LNCaP clone FGC (cell line): ENCODE measurements at regions not wholly inside any gene's neighbourhood (a gene's known extent, or its start where the extent isn't known, plus 50 kb on each side); places are given as distances from the start of the nearest gene placed in this dataset.

Source experiments
- DNase-seq: peaks from one replicate; pipeline ENCODE4 v3.0.0-alpha.2; 2011; ENCODE audit warnings: low read depth
- H3K4me3 ChIP-seq: 2 replicates; pipeline ENCODE4 v1.5.1; 2011; ENCODE audit warnings: mild to moderate bottlenecking, low read depth, low read length, control low read depth
- TF ChIP-seq, protein P1 (sequence below): IDR thresholded peaks from 2 replicates; pipeline ENCODE4 v1.5.1; 2012; ENCODE audit warnings: mild to moderate bottlenecking; ENCODE audit not compliant: control insufficient read depth, insufficient read depth; ENCODE audit errors: extremely low read depth

DNA sequence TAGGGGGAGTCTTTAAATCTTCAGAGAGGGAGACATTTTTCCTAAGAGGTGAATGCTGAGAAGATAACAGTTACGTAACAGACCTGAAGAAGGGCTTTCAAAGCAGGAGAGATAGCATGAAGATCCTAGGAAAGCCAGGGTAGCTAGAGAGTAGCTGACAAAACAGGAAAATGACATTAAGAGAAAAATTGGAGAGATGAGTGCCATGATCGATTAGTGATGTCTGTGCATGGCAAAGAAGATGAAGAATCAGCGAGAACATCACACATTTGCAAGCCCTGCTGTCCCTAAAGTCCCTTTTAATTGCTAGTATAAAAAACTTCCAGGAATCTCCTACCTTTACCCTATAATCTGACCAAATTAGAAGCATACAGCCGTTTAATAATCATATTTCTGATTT, 116.9 kb upstream of the PAX6 start:
- no peak for DNase-seq
- TF ChIP-seq, protein P1, sequence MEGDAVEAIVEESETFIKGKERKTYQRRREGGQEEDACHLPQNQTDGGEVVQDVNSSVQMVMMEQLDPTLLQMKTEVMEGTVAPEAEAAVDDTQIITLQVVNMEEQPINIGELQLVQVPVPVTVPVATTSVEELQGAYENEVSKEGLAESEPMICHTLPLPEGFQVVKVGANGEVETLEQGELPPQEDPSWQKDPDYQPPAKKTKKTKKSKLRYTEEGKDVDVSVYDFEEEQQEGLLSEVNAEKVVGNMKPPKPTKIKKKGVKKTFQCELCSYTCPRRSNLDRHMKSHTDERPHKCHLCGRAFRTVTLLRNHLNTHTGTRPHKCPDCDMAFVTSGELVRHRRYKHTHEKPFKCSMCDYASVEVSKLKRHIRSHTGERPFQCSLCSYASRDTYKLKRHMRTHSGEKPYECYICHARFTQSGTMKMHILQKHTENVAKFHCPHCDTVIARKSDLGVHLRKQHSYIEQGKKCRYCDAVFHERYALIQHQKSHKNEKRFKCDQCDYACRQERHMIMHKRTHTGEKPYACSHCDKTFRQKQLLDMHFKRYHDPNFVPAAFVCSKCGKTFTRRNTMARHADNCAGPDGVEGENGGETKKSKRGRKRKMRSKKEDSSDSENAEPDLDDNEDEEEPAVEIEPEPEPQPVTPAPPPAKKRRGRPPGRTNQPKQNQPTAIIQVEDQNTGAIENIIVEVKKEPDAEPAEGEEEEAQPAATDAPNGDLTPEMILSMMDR: no peak
- H3K4me3 ChIP-seq: no peak overlapping the region

GRCh38 chr11:31926816-31927528, 115.8 kb upstream of the PAX6 start:
- TF ChIP-seq, protein P1: no peak
- H3K4me3 ChIP-seq: no peak overlapping the region
- DNase-seq: no peak

DNA sequence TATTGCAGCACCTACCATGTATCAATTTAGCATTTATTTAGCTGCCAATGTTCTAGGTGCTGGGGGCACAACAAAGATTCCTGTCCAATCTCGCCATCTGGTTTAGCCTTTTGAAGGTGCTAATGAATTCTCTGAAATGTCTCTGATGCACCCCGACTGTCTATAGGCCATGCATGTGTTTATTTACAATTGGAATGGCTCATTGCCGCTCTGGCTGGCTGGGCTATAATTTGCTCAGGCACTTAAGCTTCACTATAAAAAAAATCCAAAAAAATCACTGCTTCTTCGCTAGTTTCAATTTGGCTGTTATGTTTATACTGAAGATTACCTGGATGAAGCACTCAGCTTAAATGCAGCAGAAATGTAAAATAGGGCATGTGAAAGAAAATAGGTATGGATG, 115.0 kb upstream of the PAX6 start:
- DNase-seq: no peak
- no peak overlapping the region for H3K4me3 ChIP-seq
- TF ChIP-seq, protein P1: no peak

- no peak overlapping the region for H3K4me3 ChIP-seq
- TF ChIP-seq, protein P1: no peak
- DNase-seq: no peak
Measured at GRCh38 chr11:31922450-31922849, 111.3 kb upstream of the PAX6 start.

DNA sequence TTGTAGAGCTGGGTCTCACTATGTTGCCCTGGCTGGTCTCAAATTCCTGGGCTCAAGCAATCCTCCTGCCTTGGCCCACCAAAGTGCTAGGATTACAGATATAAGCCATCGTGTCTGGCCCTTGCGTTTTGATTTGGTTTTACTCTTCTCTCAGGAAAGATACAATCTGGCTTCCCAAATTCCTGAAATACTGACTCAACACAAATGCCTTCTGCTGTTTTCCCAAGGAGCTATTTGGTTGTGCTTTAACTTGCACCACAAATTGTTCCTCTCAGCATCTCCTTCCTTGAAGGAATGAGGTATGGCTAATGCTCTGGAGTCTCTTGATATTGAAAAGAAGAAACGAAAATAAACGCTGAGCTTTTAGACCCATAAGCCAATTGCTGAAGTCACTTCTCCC, 110.0 kb upstream of the PAX6 start:
- TF ChIP-seq, protein P1: no peak
- DNase-seq: no peak
- H3K4me3 ChIP-seq: no peak overlapping the region

DNA sequence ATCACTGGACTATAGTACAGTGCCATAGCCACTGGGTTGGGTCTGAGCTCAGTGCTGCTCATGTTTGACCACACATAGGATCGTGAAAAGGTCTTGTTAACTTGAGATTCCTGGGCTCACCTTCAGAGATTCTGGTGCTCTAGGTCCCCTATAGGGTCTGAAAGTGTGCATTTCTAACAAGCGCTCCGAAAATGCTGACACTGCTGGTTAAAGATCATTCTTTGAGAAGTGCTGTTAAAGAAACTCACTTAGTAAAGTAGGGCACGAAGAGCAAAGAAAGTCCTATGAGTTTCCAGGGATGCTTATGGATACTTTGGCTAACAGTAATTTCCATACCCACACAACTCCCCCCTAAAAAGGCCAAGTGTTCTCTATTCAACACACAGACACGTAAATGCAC, 108.1 kb upstream of the PAX6 start:
- H3K4me3 ChIP-seq: no peak overlapping the region
- TF ChIP-seq, protein P1: no peak
- DNase-seq: no peak

DNA sequence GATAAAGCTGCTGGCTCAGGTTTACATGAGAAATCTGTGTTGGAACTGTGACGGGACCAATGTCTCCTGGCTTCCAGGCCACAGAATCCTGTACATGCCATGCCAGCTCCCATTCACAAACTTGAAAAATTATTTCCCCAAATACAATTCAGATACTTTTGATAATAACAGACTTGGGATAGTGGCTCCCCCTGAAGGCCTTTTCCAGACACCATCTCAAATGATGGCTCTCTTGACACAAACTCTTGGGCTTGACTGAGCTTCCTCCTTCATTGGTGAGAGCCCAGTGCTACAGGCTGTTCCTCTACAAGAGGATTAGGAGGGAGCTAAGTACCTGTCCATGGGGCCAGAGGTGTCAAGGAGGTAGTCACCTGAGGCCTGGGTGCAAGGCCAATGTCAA, 104.7 kb upstream of the PAX6 start:
- H3K4me3 ChIP-seq: no peak overlapping the region
- TF ChIP-seq, protein P1: no peak
- no peak for DNase-seq
